ENCODE measurements at regions not wholly inside any gene's neighbourhood (a gene's known extent, or its start where the extent isn't known, plus 50 kb on each side); places are given as distances from the start of the nearest gene placed in this dataset.

- TF ChIP-seq POLR2AphosphoS5 (IDR thresholded peaks at IDR 0.05; ENCODE audit: low read depth, low read length) = no peak
- TF ChIP-seq, protein P1, sequence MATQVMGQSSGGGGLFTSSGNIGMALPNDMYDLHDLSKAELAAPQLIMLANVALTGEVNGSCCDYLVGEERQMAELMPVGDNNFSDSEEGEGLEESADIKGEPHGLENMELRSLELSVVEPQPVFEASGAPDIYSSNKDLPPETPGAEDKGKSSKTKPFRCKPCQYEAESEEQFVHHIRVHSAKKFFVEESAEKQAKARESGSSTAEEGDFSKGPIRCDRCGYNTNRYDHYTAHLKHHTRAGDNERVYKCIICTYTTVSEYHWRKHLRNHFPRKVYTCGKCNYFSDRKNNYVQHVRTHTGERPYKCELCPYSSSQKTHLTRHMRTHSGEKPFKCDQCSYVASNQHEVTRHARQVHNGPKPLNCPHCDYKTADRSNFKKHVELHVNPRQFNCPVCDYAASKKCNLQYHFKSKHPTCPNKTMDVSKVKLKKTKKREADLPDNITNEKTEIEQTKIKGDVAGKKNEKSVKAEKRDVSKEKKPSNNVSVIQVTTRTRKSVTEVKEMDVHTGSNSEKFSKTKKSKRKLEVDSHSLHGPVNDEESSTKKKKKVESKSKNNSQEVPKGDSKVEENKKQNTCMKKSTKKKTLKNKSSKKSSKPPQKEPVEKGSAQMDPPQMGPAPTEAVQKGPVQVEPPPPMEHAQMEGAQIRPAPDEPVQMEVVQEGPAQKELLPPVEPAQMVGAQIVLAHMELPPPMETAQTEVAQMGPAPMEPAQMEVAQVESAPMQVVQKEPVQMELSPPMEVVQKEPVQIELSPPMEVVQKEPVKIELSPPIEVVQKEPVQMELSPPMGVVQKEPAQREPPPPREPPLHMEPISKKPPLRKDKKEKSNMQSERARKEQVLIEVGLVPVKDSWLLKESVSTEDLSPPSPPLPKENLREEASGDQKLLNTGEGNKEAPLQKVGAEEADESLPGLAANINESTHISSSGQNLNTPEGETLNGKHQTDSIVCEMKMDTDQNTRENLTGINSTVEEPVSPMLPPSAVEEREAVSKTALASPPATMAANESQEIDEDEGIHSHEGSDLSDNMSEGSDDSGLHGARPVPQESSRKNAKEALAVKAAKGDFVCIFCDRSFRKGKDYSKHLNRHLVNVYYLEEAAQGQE (IDR thresholded peaks at IDR 0.05; ENCODE audit: insufficient read depth in 1 of 2, low read depth in 2 of 2, low read length in 2 of 2) = no peak
- TF ChIP-seq TAF1 (IDR thresholded peaks at IDR 0.05; ENCODE audit: borderline replicate concordance, insufficient read depth, low read length) = no peak
These were observed 713.0 kb downstream of the TDRD15 start for GRCh38 chr2:21836719-21837118.

Measured in PFSK-1 (cell line).